ENCODE measurements at regions not wholly inside any gene's neighbourhood (a gene's known extent, or its start where the extent isn't known, plus 50 kb on each side); places are given as distances from the start of the nearest gene placed in this dataset.
"Not testable (repeated sequence)": the region's sequence is repeated elsewhere in the genome, so short reads cannot be mapped to it uniquely, and the experiment has no call there.

DNA sequence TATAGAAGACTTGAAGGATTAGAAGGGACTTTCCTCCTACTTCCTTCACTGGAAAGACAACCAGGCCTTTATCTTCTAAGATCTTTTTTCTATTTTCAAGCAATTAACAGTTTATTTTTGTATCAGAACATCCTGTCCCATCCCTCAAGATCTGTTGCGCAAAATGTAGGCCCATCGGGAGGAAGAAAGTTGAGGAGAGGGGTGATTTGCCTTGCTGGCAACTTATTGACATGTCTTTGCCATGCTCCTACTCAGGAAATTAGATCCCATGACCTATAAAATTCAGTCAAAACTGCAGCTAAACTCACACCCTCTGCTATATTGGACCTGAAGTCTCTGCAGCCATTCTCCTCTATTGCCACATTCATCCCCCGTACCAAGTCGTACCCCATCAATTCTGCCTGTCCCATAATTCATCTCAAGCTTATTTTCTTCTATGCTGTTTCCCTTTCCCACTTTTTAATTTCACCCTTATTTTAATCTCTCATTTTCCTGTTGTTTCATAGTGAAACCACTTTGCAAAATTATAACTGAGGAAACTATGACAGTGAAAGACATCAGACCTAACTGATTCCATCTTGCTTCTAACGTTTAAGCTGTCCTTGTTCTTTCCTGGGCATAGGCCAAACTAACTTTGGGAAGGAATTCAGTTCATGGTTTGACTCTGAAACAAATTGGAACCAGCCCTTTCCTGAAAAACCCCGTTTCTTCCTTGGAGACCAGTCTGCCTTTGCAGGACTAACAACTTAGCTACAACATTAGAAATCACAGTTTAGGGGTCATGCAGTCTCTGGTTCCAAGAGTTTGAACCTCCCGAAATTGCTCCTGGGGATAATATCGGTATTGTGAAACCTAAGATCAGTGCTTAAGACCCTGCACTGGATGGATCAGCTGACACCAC, 195.7 kb upstream of the PTBP2 start:
- 86% methylated on average over 7 of the region's 8 CpGs for WGBS (ENCODE audit: insufficient coverage)
- Mint-ChIP-seq H3K27ac (no peak overlapping the region), H3K9me3 (peaks cover 15 to 19% of the 10 kb centered on the region in 2 donors), H3K4me1 (no peaks in the 10 kb centered on the region), H3K36me3 (peaks cover 8% of the 10 kb centered on the region), H3K27me3 (ENCODE audit: low read depth in 2 of 2) (no peaks in the 10 kb centered on the region), H3K4me3 (no peak overlapping the region)
- Histone ChIP-seq H3K4me3 (ENCODE audit: low read length) (no peak overlapping the region), H3K27ac (ENCODE audit: low read length) (no peak overlapping the region), H3K36me3 (ENCODE audit: control insufficient read depth, insufficient read depth, low read length) (no peaks in the 10 kb centered on the region), H3K27me3 (ENCODE audit: control insufficient read depth, insufficient read depth, low read length) (no peaks in the 10 kb centered on the region), H3K9me3 (ENCODE audit: control insufficient read depth, insufficient read depth, low read length) (peaks cover 7% of the 10 kb centered on the region), H3K4me1 (ENCODE audit: control insufficient read depth, insufficient read depth, low read length) (no peaks in the 10 kb centered on the region)
- DNase-seq = no peak
- no peak for TF ChIP-seq CTCF (IDR thresholded peaks at IDR 0.05)
- no peak for ATAC-seq
- intact Hi-C loops (cut with micrococcal nuclease) = no loop called here

DNA sequence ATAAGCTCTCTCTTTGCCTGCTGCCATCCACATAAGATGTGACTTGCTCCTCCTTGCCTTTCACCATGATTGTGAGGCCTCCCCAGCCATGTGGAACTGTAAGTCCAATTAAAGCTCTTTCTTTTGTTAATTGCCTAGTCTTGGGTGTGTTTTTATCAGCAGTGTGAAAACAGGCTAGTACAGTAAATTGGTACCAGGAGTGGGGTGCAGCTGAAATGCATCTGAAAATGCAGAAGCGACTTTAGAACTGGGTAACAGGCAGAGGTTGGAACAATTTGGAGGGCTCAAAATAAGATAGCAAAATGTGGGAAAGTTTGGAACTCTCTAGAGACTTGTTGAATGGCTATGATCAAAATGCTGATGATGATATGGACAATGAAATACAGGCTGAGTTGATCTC, 192.9 kb upstream of the PTBP2 start:
- 86% methylated on average over 1 of the region's 1 CpG for WGBS (ENCODE audit: insufficient coverage)
- H3K27ac Mint-ChIP-seq; H3K36me3 Mint-ChIP-seq; H3K4me3 ChIP-seq (ENCODE audit: low read length); H3K9me3 ChIP-seq (ENCODE audit: control insufficient read depth, insufficient read depth, low read length); H3K27me3 Mint-ChIP-seq (ENCODE audit: low read depth in 2 of 2); DNase-seq; H3K4me1 ChIP-seq (ENCODE audit: control insufficient read depth, insufficient read depth, low read length); H3K27ac ChIP-seq (ENCODE audit: low read length); H3K4me3 Mint-ChIP-seq; H3K27me3 ChIP-seq (ENCODE audit: control insufficient read depth, insufficient read depth, low read length); ATAC-seq; H3K36me3 ChIP-seq (ENCODE audit: control insufficient read depth, insufficient read depth, low read length); H3K4me1 Mint-ChIP-seq; intact Hi-C loops (cut with micrococcal nuclease): not testable (repeated sequence)
- peaks cover 17 to 19% of the 10 kb centered on the region in 2 donors for H3K9me3 Mint-ChIP-seq

DNA sequence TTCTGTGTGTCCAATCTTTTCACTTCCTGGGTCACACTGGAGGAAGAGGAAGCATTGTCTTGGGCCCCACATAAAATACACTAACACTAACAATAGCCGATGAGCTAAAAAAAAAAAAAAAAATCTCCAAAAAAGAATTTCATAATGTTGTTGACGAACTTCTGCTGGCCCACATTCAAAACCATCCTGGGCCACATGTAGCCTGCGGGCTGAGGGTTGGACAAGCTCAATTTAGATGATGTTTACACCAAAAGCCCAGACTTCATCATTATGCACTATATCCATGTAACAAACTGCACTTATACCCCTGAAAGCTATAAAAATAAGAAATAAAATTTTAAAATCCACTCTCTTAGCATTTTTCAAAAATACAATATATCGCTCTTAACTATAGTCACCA, 187.8 kb upstream of the PTBP2 start:
- Mint-ChIP-seq H3K27ac (no peak overlapping the region), H3K36me3 (peaks cover 3% of the 10 kb centered on the region)

DNA sequence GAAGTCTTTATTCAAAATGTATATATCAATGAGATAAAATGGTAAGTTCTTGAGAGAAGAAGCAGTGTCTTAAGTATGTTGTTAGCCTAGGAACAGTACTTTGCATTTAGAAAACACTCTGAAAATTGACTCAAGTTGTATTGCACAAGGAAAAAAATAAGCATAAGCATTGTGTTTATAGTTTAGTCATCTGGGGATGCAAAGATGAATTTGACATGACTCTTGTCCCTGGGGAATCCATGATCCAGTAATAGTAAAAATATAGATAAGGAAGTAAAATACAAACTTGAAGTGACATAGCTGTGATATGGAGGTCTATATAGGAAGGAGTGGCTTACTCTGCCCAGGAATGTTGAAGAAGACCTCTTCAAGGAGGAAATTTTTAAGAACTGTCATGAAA, 185.0 kb upstream of the PTBP2 start:
- Histone ChIP-seq H3K36me3 (ENCODE audit: control insufficient read depth, insufficient read depth, low read length) (no peaks in the 10 kb centered on the region), H3K27me3 (ENCODE audit: control insufficient read depth, insufficient read depth, low read length) (no peaks in the 10 kb centered on the region), H3K9me3 (ENCODE audit: control insufficient read depth, insufficient read depth, low read length) (no peaks in the 10 kb centered on the region), H3K27ac (ENCODE audit: low read length) (no peak overlapping the region), H3K4me1 (ENCODE audit: control insufficient read depth, insufficient read depth, low read length) (no peaks in the 10 kb centered on the region), H3K4me3 (ENCODE audit: low read length) (no peak overlapping the region)
- H3K27me3 Mint-ChIP-seq (ENCODE audit: low read depth in 2 of 2) = no peaks in the 10 kb centered on the region
- TF ChIP-seq CTCF (IDR thresholded peaks at IDR 0.05) = no peak
- no peaks in the 10 kb centered on the region for H3K36me3 Mint-ChIP-seq
- DNase-seq = no peak
- H3K27ac Mint-ChIP-seq = no peak overlapping the region
- ATAC-seq = no peak
- intact Hi-C loops (cut with micrococcal nuclease) = no loop called here
- peaks cover 0 to 2% of the 10 kb centered on the region in 2 donors for H3K9me3 Mint-ChIP-seq
- H3K4me3 Mint-ChIP-seq = no peak overlapping the region
- no peaks in the 10 kb centered on the region for H3K4me1 Mint-ChIP-seq

More for the DNA sequence above, 187.8 kb upstream of the PTBP2 start:
- Histone ChIP-seq H3K27ac (ENCODE audit: low read length) (no peak overlapping the region), H3K27me3 (ENCODE audit: control insufficient read depth, insufficient read depth, low read length) (no peaks in the 10 kb centered on the region), H3K36me3 (ENCODE audit: control insufficient read depth, insufficient read depth, low read length) (no peaks in the 10 kb centered on the region), H3K4me3 (ENCODE audit: low read length) (no peak overlapping the region), H3K9me3 (ENCODE audit: control insufficient read depth, insufficient read depth, low read length) (peaks cover 5% of the 10 kb centered on the region), H3K4me1 (ENCODE audit: control insufficient read depth, insufficient read depth, low read length) (no peaks in the 10 kb centered on the region)
- Mint-ChIP-seq H3K9me3 (peaks cover 4 to 7% of the 10 kb centered on the region in 2 donors), H3K27me3 (ENCODE audit: low read depth in 2 of 2) (no peaks in the 10 kb centered on the region), H3K4me3 (no peak overlapping the region), H3K4me1 (no peaks in the 10 kb centered on the region)
- no peak for TF ChIP-seq CTCF (IDR thresholded peaks at IDR 0.05)
- DNase-seq = no peak
- no peak for ATAC-seq
- WGBS (ENCODE audit: insufficient coverage) = 73% methylated on average over 3 of the region's 4 CpGs
- intact Hi-C loops (cut with micrococcal nuclease) = no loop called here
